Gastrocnemius medialis (tissue), 4 donors: ENCODE measurements at regions not wholly inside any gene's neighbourhood (a gene's known extent, or its start where the extent isn't known, plus 50 kb on each side); places are given as distances from the start of the nearest gene placed in this dataset.

Source experiments
- ATAC-seq, 2 donors: fragments of 150-250 bp; one replicate each; pipeline ENCODE4 v1.9.1; 2016
- DNase-seq, 2 donors: peaks; one replicate each; pipeline ENCODE4 v3.0.0-alpha.2; 2019
- H3K27ac ChIP-seq, 4 donors: fragments of 200-600 bp; sonication (generic); 1 replicate in 1 of 4; 2 replicates in 3 of 4; pipeline ENCODE4 v1.5.1; 2016 to 2018; ENCODE audit warnings: mild to moderate bottlenecking in 2 of 4, moderate library complexity in 1 of 4
- H3K27me3 ChIP-seq, 3 donors: fragments of 200-600 bp; sonication (generic) in 2 of 3; 1 replicate in 1 of 3; 2 replicates in 2 of 3; pipeline versions ENCODE4 v1.5.1 to v1.6.0; 2016 to 2019; ENCODE audit warnings: mild to moderate bottlenecking in 1 of 3, moderate library complexity in 1 of 3
- H3K36me3 ChIP-seq, 2 donors: fragments of 200-600 bp; sonication (generic) in 1 of 2; one replicate each; pipeline ENCODE4 v1.5.1; 2017 to 2018
- H3K4me1 ChIP-seq, 2 donors: fragments of 200-600 bp; sonication (generic) in 1 of 2; one replicate each; pipeline ENCODE4 v1.5.1; 2016 to 2017; ENCODE audit warnings: mild to moderate bottlenecking in 2 of 2
- H3K4me3 ChIP-seq, 4 donors: fragments of 200-600 bp; sonication (generic) in 3 of 4; 1 replicate in 1 of 4; 2 replicates in 3 of 4; pipeline ENCODE4 v1.5.1; 2016 to 2019; ENCODE audit warnings: mild to moderate bottlenecking in 2 of 4
- H3K9me3 ChIP-seq, 3 donors: fragments of 200-600 bp; sonication (generic) in 2 of 3; 1 replicate in 1 of 3; 2 replicates in 2 of 3; pipeline ENCODE4 v1.5.1; 2016 to 2019
- CTCF ChIP-seq, 5 experiments: fragments of 450-650 bp in 3 of 5; fragments of 200-600 bp in 2 of 5; sonication (generic) in 2 of 5; IDR thresholded peaks in 4 of 5; conservative IDR thresholded peaks in 1 of 5; 1 replicate in 4 of 5; 2 replicates in 1 of 5; pipeline ENCODE4 v1.5.1; 2016 to 2019; ENCODE audit warnings: antibody characterized with exemption in 5 of 5, mild to moderate bottlenecking in 3 of 5, moderate library complexity in 3 of 5
- POLR2A ChIP-seq, 2 donors: fragments of 450-650 bp; IDR thresholded peaks; one replicate each; pipeline ENCODE4 v1.6.1; 2017; ENCODE audit warnings: antibody characterized with exemption in 2 of 2, mild to moderate bottlenecking in 2 of 2, moderate library complexity in 2 of 2
- in situ Hi-C, 4 donors: fragments of 200-750 bp; cut with MboI; loops; one replicate each; pipeline versions ENCODE4 v1.15.0 to v1.8.0; 2017; ENCODE audit warnings: low sequenced_read_pairs in 4 of 4
- intact Hi-C: fragments of 100-400 bp; cut with DNase I; formaldehyde crosslinking; loops from one replicate; pipeline ENCODE4 v1.15.1; 2023; ENCODE audit warnings: low total_unique reads

GRCh38 chr2:34848691-34849090, 1249.6 kb upstream of the FAM98A start:
- in situ Hi-C loops (no loop called here), intact Hi-C loops (no loop called here)
- Histone ChIP-seq H3K27me3 (no peaks in the 10 kb centered on the region), H3K36me3 (no peaks in the 10 kb centered on the region), H3K9me3 (no peaks in the 10 kb centered on the region), H3K27ac (no peak overlapping the region), H3K4me1 (no peaks in the 10 kb centered on the region), H3K4me3 (no peak overlapping the region)
- TF ChIP-seq CTCF (IDR thresholded peaks at IDR 0.05 in 4 of 5, conservative IDR thresholded peaks at IDR 0.05 in 1 of 5) (no peak), POLR2A (IDR thresholded peaks at IDR 0.05) (no peak)
- DNase-seq = no peak
- no peak for ATAC-seq

GRCh38 chr2:34848132-34848531, 1249.0 kb upstream of the FAM98A start:
- in situ Hi-C loops (no loop called here), intact Hi-C loops (no loop called here)
- Histone ChIP-seq H3K36me3 (no peaks in the 10 kb centered on the region), H3K4me1 (no peaks in the 10 kb centered on the region), H3K27me3 (no peaks in the 10 kb centered on the region), H3K27ac (no peak overlapping the region), H3K9me3 (no peaks in the 10 kb centered on the region), H3K4me3 (no peak overlapping the region)
- DNase-seq (no peak), ATAC-seq (no peak)
- TF ChIP-seq CTCF (IDR thresholded peaks at IDR 0.05 in 4 of 5, conservative IDR thresholded peaks at IDR 0.05 in 1 of 5) (no peak), POLR2A (IDR thresholded peaks at IDR 0.05) (no peak)

- TF ChIP-seq CTCF (IDR thresholded peaks at IDR 0.05 in 4 of 5, conservative IDR thresholded peaks at IDR 0.05 in 1 of 5) (no peak), POLR2A (IDR thresholded peaks at IDR 0.05) (no peak)
- H3K4me3 ChIP-seq = no peak overlapping the region
- H3K36me3 ChIP-seq = no peaks in the 10 kb centered on the region
- no peak for ATAC-seq
- intact Hi-C loops = no loop called here
- H3K27me3 ChIP-seq = no peaks in the 10 kb centered on the region
- in situ Hi-C loops = no loop called here
- no peak for DNase-seq
- H3K9me3 ChIP-seq = no peaks in the 10 kb centered on the region
- no peak overlapping the region for H3K27ac ChIP-seq
- no peaks in the 10 kb centered on the region for H3K4me1 ChIP-seq
Observed at GRCh38 chr2:34844629-34845028, 1245.5 kb upstream of the FAM98A start.

GRCh38 chr2:34838408-34838807, 1239.3 kb upstream of the FAM98A start:
- TF ChIP-seq POLR2A (IDR thresholded peaks at IDR 0.05) (no peak), CTCF (IDR thresholded peaks at IDR 0.05 in 4 of 5, conservative IDR thresholded peaks at IDR 0.05 in 1 of 5) (no peak)
- Histone ChIP-seq H3K27me3 (no peaks in the 10 kb centered on the region), H3K4me1 (no peaks in the 10 kb centered on the region), H3K36me3 (no peaks in the 10 kb centered on the region), H3K27ac (no peak overlapping the region), H3K4me3 (no peak overlapping the region), H3K9me3 (no peaks in the 10 kb centered on the region)
- intact Hi-C loops = no loop called here
- in situ Hi-C loops = no loop called here
- no peak for DNase-seq
- ATAC-seq = no peak

- no peak overlapping the region for H3K27ac ChIP-seq
- intact Hi-C loops = no loop called here
- H3K4me3 ChIP-seq = no peak overlapping the region
- no peaks in the 10 kb centered on the region for H3K9me3 ChIP-seq
- no peaks in the 10 kb centered on the region for H3K27me3 ChIP-seq
- DNase-seq (no peak), ATAC-seq (no peak)
- TF ChIP-seq POLR2A (IDR thresholded peaks at IDR 0.05) (no peak), CTCF (IDR thresholded peaks at IDR 0.05 in 4 of 5, conservative IDR thresholded peaks at IDR 0.05 in 1 of 5) (no peak)
- no peaks in the 10 kb centered on the region for H3K4me1 ChIP-seq
- in situ Hi-C loops = no loop called here
- no peaks in the 10 kb centered on the region for H3K36me3 ChIP-seq
Observed at GRCh38 chr2:34836361-34836760, 1237.3 kb upstream of the FAM98A start.
